ENCODE measurements at regions not wholly inside any gene's neighbourhood (a gene's known extent, or its start where the extent isn't known, plus 50 kb on each side); places are given as distances from the start of the nearest gene placed in this dataset.
"Not testable (repeated sequence)": the region's sequence is repeated elsewhere in the genome, so short reads cannot be mapped to it uniquely, and the experiment has no call there.

- DNase-seq: no peak
Measured at GRCh38 chr12:105854071-105854470, 284.7 kb downstream of the NUAK1 start.

- DNase-seq: no peak
Measured at GRCh38 chr12:105855361-105856047, 283.2 kb downstream of the NUAK1 start.

GRCh38 chr12:105856048-105856405 lies 282.7 kb downstream of the NUAK1 start:
- DNase-seq: no peak

GRCh38 chr12:105858981-105859710 lies 279.6 kb downstream of the NUAK1 start:
- DNase-seq: no peak

GRCh38 chr12:105860561-105861207 lies 278.1 kb downstream of the NUAK1 start:
- DNase-seq: peak; percentile 81

GRCh38 chr12:105861227-105861626 lies 277.5 kb downstream of the NUAK1 start:
- DNase-seq: peak; percentile 81

GRCh38 chr12:105862163-105862821 lies 276.5 kb downstream of the NUAK1 start:
- DNase-seq: no peak

- DNase-seq: no peak
Measured at GRCh38 chr12:105864316-105864715, 274.4 kb downstream of the NUAK1 start.

- DNase-seq: no peak
Measured at GRCh38 chr12:105864901-105865300, 273.9 kb downstream of the NUAK1 start.

GRCh38 chr12:105865886-105866285 lies 272.9 kb downstream of the NUAK1 start:
- DNase-seq: no peak

- no peak for DNase-seq
Measured at GRCh38 chr12:105874121-105874520, 264.6 kb downstream of the NUAK1 start.

GRCh38 chr12:105876396-105876927 lies 262.3 kb downstream of the NUAK1 start:
- no peak for DNase-seq

GRCh38 chr12:105878964-105879363 lies 259.8 kb downstream of the NUAK1 start:
- no peak for DNase-seq

- no peak for DNase-seq
Measured at GRCh38 chr12:105880824-105881388, 257.8 kb downstream of the NUAK1 start.

- no peak for DNase-seq
Measured at GRCh38 chr12:105882404-105882803, 256.4 kb downstream of the NUAK1 start.

- DNase-seq: no peak
Measured at GRCh38 chr12:105887131-105887530, 251.6 kb downstream of the NUAK1 start.

- no peak for DNase-seq
Measured at GRCh38 chr12:105888696-105889095, 250.1 kb downstream of the NUAK1 start.

- no peak for DNase-seq
Measured at GRCh38 chr12:105892362-105892910, 246.3 kb downstream of the NUAK1 start.

GRCh38 chr12:105895197-105895832 lies 243.4 kb downstream of the NUAK1 start:
- not testable (repeated sequence) for DNase-seq

- DNase-seq: no peak
Measured at GRCh38 chr12:105897311-105897725, 241.4 kb downstream of the NUAK1 start.

- not testable (repeated sequence) for DNase-seq
Measured at GRCh38 chr12:105898271-105898670, 240.5 kb downstream of the NUAK1 start.

- no peak for DNase-seq
Measured at GRCh38 chr12:105899589-105899988, 239.2 kb downstream of the NUAK1 start.
